NOMO-1 (cell line): ENCODE measurements at regions not wholly inside any gene's neighbourhood (a gene's known extent, or its start where the extent isn't known, plus 50 kb on each side); places are given as distances from the start of the nearest gene placed in this dataset.
"Not testable (repeated sequence)": the region's sequence is repeated elsewhere in the genome, so short reads cannot be mapped to it uniquely, and the experiment has no call there.

Source experiments
- DNase-seq, 2 experiments: peaks; one replicate each; lab custom pipeline; 2025; ENCODE audit not compliant: unreplicated experiment in 2 of 2; lab: John Stamatoyannopoulos, UW

DNA sequence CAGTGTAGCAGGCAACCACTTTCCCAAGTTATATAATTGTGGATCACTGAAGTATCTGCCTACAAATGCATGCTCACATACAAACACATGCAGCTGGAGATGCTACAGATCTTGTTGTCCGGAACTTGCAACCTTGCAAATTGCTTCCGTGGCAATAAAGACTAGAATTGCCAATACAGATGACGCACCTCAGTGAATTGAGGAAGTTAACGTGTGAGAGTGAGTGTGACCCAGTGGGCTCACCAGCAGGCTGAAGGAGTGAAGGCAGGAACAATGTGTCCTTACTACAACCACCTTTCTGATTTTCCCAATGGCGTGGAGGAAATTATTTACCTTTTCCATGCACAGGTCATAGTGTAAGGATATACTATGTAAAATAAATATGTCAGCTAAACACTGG, 89.4 kb upstream of the GRIP1 start:
- peak; percentile 30 to 84 for DNase-seq

DNA sequence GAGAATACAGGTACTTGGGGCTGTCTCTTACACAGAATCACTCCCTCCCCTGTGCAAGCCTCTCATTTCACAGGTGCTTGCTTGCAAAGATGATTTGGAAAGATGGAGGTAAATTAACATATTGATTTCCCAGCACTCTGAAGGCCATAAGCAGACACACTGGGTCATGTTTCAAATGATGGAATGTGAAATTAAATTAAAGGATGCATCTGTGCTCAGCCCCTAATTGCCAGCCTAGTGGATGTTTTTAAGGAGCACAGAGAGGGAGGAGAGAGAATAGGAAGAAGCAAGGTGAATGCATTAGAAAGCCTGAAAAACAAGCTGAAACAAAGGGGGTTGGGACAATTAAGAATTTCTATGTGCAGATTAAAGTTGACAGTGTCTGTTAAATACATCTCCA, 96.1 kb upstream of the GRIP1 start:
- DNase-seq: no peak

DNA sequence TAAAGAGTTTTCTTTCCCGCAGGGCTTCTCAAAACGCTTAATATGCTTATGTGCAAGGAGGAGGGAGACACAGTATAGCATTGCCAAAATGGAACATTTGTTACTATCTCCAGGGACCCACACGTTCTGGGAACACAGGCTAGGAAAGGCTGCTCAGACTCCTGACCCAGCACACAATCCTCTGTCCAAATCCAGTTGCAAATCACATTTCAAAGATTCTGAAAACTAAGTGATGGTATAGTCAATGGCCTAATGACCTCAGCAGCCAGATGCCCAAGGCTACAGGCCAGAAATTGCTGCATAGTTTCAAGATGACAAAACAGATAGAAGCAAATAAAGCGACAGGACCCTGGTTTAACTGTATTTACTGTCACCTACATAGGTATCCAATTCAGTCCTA, 97.0 kb upstream of the GRIP1 start:
- no peak for DNase-seq

DNA sequence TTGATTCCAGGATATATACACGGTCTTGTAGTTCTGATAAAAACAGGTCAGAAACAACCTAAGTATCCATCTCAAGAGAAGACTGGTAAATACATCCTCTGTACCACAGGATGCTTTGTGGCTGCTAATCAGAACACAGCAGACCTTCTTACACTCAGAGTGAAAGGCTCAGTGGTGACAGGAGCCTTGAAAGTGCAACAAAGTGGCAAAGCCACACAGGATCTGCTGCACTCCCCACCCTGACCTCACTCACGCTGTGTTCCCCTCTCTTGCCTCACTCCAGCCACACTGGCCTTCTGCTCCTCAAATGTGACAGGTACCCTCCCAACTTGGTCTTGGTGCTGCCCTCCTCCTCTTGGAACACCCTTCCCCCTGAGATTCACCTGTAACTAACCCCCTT, 98.1 kb upstream of the GRIP1 start:
- no peak for DNase-seq

DNA sequence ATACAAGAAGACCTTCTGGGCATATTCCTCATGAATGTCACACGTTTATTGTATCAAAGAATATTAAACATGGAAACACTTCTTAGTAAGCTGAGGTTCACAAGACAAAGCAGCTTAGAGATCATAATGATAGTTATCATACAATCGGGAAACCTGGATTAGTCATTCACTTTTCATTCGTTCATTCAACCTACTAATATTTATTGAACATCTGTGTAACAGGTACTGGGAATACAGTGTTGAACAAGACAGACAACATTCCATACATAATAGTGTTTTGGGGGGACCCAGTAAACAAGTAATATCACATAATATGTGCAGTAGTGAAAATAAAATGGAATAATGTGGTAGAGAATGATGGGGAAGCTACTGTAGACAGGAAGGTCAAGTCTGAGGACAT, 100.6 kb upstream of the GRIP1 start:
- no peak for DNase-seq

DNA sequence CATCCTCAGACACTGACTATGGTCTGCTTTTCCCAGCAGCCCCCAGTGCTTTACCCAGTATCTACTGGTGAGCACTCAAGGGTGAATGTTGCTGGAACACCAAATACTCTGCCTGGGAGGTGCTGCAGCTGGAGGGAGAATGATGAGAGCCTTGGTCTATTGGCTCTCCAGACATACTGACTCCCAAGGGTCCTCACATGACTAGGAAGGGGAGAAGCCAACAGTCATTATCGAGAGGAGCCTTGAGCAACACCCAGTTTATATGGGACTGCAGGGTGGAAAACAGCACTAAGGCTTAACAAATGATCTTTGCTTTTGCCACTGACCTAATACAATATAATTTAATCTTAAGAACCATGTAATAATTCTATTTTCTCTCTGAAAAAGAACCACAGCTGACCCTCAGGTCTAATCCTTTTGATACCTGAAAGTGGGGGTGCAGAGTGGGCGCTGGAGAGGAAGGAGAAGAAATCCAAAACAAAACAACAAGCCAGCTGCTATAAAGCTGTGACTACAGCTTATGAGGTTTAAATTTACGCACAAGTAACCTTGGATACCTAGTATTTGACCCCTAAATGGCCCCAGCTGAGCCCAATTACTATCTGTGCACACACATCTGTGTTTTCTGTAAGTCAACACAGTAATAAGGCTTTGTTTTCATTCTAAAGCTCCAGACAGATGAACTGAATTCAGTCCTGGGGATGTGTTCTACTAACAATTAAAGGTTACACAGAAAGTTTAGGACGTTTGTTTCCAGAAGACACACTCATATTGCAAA, 107.8 kb upstream of the GRIP1 start:
- no peak for DNase-seq

DNA sequence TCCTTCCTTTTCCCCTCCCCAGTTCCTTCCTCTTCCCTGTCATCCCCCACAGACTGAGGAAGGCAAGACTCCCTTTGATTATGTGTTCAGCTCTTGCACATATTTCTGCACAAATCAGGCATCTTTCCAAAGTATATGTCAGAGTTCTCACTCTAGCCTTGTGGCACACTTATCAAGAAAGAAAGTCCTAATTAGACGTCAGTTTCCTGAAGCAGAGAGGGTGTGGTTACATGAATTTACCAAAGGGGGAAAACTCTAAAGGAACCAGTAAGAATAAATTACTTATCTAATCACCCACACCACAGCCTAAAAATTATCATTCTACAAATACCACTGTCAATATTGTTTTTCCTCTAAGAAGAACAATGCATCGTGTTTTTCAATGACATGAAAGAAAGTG, 120.7 kb upstream of the GRIP1 start:
- DNase-seq: no peak

DNA sequence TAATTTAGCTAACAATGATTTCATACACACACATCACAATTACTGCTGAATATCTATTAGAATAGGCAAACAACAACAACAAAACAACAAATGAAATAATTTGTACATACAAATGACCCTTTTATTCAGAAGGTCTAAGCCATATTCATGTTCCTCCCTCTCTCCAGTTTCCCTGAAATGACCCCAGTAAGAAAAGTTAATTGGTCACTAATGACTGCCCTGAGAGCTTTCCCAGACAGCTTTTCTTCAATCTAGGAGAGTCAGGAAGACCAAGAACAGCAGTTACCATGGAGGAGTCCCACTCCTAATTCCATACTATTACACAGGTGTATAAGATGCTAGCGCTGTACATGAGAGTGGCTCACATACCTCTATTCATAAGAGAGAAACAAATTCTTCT, 121.2 kb upstream of the GRIP1 start:
- no peak for DNase-seq

DNA sequence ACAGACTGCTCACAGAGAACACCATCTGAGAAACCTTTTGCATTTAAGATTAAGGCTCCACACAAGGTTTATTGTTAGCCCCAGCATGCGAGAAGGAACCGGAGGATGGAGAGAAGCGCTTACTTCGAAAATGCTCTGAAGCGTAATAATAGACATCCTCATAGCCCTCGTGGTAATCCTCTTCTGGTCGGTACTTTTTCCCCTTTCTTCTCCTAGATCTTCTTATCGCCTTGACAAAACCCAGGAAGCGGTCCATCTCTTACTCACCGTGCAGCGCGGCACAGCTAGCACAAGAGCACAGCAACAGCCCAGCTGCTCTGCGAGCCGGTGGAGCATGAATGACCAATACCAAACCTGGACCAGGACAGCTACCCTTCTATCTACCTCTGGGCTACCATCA, 125.1 kb upstream of the GRIP1 start:
- no peak for DNase-seq

DNA sequence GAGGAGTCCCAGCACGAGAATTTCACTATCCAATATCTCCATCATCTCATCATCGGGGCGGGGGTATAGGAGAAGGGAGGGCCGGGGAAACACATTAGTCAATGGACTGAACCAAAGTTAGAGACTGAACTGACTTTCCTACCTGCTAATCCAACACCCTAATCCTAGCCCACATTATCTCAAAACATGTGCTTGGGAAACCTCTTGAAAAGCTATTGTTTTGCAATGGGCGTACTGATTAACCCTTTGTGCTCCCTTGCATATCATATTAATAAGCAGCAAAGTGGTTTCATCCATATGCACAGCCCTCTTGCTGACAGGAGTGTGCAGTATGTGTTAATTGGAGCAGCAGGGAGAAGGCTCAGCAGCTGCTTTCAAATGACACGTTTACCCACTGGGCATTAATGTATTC, 125.7 kb upstream of the GRIP1 start:
- DNase-seq: no peak

DNA sequence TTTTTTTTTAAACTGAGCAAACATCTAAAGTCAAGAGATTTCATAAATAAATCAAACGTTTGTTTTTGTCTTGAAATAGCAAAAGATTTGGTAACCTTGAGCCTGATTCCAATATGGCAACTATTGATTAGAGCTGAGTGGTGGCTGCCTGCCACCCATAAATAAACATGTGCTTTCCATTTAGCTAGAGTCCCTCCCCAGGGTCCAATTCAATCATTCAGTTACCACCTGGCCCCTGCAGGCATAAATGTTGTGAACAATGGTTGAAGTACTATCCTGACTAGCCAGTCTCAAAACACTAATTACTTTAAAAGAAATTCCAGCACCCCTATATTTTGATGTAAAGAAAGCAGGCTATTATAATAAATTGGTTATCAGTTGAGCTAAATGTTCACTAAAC, 129.7 kb upstream of the GRIP1 start:
- DNase-seq: no peak

DNA sequence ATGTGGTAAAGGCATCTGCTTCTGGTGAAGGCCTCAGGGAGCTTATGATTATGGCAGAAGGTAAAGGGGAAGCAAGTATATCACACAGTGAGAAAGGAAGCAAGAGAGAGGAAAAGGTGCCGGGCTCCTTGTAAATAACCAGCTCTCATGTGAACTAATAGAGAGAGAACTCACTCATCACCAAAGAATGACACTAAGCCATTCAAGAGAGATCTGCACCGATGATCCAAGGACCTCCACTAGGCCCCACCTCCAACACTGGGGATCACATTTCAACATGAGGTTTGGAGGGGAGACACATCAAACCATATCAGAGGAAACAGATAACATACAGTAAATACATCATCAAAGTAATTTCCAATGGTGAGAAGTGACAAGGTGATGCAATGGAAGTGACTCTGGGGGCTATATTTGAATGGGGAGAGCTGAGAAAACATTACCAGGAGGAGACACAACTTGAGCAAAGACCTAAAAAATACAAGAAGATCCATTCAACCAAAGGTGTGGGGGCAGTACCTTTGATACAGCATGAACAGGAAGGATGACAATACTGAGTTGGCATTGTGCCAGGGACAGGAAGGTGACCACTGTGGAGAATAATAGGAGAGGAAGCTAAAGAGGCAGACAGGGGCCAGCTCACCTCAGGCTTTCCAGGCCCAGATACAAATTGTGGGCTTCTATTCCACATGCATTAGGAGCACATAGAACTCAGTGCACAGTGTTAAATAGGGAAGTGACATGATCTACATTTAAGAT, 134.4 kb upstream of the GRIP1 start:
- DNase-seq: no peak

DNA sequence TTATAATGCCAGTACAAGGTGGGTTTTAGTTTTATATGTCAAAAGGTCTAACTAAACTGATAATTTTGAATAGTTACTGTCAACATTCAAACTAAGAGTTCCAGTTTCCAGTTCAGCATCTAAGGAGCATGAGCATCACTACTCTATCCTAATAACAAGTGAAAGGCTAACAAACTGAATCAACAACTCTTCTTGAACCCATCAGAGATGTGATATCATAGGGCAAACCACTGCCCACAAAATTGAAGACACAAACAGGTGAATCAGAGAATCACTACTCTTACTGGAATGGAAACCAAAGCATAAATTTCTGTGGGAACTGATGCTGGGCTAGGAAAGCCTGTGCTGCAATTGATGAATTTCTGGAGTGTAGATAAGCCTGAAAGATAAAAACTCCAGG, 140.7 kb upstream of the GRIP1 start:
- no peak for DNase-seq

DNA sequence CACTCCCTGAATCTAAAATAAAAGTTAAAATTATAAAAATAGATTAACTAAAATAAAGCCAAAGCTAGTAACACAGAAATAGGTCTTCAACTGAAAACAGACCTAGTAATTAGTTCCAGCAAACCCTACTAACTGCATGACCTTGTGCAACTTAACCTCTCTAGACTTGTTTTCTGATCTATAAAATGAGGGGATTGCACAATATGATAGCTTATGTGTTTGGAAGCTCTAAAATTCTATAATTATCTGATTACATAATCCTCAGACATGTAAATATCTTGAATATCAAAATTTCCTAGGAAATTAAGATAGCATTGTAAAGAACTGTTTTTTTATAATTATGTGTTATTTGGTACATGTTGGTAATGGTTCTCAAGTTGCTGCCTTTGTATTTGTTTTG, 144.1 kb upstream of the GRIP1 start:
- peak in 1 of 2 experiments; percentile 4 for DNase-seq

DNA sequence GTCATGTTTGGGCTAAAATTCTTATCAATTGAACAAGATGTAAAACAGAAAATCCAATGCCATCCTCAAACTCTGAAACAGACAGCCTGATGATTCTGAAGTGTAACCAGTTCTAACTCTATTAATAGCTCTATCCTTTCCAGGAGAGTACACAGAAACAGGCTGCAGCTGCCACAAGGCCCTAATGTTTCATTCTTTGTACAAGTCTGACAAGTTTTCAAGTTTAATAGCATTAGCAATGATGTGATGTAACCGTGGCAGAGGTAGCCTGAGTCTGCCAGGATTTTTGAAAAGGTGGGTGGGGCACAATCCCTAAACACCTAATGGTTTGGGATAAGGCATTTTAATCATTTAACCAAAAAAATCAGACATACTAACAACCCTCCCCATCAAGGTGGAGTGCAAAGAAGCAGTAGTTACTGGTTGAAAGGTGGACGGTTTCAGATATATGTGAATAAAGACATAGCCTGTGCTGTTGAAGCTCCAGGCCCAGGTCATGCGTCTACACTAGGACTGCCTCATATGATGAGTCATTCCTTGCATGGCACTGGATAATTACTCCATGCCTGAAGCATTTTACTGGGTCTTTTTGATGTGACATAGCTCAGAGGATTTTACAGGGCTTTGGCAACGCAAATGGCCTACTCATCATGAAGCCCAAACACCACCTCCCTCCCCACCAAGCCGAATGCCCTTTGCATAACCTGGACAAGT, 145.1 kb upstream of the GRIP1 start:
- DNase-seq: no peak

DNA sequence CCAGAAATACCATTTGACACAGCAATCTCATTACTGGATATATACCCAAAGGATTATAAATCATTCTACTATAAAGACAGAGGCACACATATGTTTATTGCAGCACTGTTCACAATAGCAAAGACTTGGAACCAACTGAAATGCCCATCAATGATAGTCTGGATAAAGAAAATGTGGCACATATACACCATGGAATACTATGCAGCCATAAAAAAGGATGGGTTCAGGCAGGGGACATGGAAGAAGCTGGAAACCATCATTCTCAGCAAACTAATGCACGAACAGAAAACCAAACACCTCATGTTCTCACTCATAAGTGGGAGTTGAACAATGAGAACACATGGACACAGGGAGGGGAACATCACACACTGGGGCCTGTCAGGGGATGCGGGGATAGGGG, 147.0 kb upstream of the GRIP1 start:
- not testable (repeated sequence) for DNase-seq

DNA sequence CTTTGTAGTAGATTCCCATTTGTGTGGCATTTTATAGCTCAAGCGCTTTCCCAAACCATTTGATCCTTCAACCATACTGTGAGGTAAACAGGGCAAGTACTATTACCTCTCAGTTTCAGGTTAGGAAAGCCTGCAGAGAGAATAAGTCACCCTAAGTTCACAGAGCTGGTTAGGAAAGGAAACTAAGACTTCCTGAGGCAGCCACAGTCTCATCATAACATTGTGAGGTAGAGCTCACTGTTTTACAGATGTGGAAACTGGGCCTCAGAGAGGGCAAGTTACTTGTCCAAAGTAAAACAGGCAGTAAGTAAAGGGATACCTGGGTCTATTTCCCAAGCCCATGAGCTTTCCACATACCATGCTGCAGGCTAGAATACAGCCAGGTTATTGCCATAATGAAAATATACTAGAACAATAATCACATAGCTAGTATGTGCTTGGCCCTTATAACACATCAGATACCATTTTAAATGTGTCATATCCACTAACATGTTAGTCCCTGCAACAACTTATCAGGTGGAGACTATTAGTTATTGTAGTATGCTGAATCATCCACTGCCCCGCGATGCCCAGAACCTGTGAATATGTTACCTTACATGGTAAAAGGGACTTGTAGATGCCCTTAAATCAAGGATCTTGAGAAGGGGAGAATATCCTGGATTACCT, 150.9 kb upstream of the GRIP1 start:
- no peak for DNase-seq

DNA sequence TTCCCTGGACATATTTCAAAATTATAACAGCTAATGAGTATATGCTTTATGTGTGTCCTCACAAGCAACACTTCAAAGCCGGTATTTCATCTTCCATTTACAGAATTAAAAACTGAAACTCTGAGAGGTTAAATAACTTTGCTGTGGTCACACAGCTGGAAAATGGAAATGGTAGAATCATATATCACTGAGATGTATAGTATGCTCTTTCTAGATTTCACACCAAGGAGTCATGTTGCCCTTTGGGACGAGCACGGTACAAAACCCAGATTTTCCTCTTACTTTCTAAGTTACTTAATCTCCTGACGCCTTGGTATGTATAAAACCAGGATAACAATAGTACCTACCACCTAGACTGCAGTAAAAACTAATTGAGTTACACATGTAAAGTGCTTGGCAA, 152.6 kb upstream of the GRIP1 start:
- DNase-seq: no peak

DNA sequence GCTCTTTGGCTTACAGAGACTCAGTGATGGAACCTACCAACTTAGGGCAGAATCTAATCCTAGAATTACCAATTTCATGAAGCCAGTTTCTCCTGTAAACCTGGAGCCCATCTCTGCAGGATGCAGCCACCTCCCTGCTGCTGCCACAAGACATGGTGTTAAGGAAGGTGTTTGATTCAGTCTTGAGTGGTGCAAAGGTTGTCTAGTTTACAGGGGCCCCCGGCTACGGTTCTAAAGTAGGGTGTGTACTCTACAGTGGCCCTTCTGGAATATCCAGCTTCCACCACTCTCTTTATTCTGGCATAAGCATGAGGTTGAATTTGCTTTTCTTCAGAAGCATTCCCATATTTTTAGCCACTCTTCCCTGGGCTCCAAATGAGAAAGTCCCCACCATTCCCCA, 154.1 kb upstream of the GRIP1 start:
- DNase-seq: no peak

DNA sequence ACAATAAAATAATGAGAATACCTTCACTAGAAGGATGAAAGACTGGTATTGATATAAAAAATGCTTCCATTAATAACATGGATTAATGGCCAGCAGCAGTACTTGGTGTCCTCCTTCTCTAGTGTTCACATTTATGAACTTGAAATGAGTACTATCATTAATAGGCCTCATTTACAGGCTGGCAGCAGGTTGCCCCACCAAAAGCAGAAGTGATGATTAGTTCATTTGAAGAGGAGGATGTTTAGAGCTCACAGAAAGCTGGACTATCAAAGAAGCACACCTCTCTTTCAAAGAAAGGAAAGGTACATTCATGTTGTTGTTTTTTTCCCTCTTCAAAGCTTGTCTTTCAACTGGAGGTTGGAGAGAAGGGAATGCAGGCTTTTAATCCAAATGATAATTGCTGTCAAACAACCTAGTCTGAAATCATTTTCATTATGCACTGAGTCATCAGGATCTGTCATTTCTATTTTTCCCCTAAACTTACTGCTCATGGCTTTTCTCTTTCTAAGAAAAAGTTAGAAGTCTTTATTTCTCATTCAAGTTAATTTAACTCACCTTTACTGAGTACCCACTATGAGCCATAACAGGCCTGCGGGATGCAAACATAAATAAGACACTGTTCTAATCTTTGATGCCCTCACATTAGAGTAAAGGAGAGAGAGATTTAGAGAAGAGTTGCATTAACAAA, 157.9 kb upstream of the GRIP1 start:
- peak; percentile 6 to 53 for DNase-seq

DNA sequence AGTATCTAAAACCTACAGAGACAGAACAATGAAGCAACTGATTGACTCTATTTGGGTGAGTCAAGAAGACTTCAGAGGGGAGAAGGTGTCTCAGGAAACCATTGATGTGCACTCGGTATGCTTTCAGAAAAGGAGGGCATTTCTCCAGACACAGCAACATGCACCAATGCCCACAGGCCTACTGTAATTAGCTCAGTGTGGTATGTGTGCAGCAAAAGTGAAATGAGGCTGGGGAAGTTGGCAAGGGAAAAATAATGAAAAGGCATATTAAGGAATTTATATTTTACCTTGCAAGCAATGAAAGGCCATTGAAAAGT, 158.4 kb upstream of the GRIP1 start:
- DNase-seq: no peak
